ENCODE measurements at regions not wholly inside any gene's neighbourhood (a gene's known extent, or its start where the extent isn't known, plus 50 kb on each side); places are given as distances from the start of the nearest gene placed in this dataset.

- Histone ChIP-seq H3K27ac (ENCODE audit: low read depth, low read length) (no peak overlapping the region), H2AFZ (ENCODE audit: low read length, unreplicated experiment) (no peak overlapping the region), H3K4me1 (ENCODE audit: control insufficient read depth, insufficient read depth, low read length, unreplicated experiment) (no peaks in the 10 kb centered on the region), H3K79me2 (ENCODE audit: control insufficient read depth, insufficient read depth, low read length, unreplicated experiment) (no peaks in the 10 kb centered on the region), H3K4me3 (ENCODE audit: low read depth, low read length) (no peak overlapping the region), H3K36me3 (ENCODE audit: insufficient read depth, low read length) (no peaks in the 10 kb centered on the region), H3K27me3 (ENCODE audit: insufficient read depth, low read length) (no peaks in the 10 kb centered on the region)
Measured at GRCh38 chr14:29098656-29099055, 332.1 kb downstream of the FOXG1 start.

DNA sequence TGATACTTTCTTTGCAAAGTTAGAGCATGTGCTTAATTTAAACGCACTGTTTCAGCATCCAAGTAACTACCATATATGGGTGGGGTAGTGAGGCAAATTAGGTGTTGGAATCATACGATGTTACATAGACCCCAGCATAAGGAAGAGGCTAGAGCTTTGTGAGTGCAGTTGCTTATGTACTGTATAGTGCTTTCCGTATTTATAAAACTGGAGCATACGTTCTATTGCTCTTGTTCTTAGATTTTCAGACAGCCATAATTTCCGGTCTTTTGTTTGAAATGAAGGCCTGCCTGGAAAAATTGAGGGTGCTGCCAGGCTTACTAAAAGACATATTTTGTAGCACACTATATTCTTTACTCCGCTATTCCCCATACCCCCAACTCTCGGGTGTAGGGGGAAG, 335.7 kb downstream of the FOXG1 start:
- Histone ChIP-seq H3K4me3 (ENCODE audit: low read depth, low read length) (no peak overlapping the region), H3K4me1 (ENCODE audit: control insufficient read depth, insufficient read depth, low read length, unreplicated experiment) (no peaks in the 10 kb centered on the region), H3K79me2 (ENCODE audit: control insufficient read depth, insufficient read depth, low read length, unreplicated experiment) (no peaks in the 10 kb centered on the region), H3K27me3 (ENCODE audit: insufficient read depth, low read length) (no peaks in the 10 kb centered on the region), H2AFZ (ENCODE audit: low read length, unreplicated experiment) (no peak overlapping the region), H3K36me3 (ENCODE audit: insufficient read depth, low read length) (no peaks in the 10 kb centered on the region), H3K27ac (ENCODE audit: low read depth, low read length) (no peak overlapping the region)

DNA sequence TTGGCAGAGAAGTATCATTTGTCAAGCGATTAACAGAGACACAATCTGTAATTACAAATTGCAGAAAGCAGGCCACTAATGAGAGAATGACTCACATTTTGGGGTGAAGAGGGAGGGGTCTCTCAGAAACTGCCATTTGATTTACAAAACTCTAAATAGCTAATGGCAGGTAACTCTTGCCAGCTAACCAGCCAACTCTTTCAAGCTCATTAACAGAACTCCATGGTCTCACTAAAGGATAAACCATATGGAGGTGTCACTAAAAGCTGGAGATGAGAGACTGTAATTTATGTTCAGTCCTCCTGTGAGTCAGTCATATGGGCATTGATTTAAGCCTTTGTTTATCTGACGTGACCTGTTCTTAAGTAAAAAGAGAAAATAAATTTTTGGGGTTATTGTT, 336.4 kb downstream of the FOXG1 start:
- Histone ChIP-seq H3K4me3 (ENCODE audit: low read depth, low read length) (no peak overlapping the region), H3K27me3 (ENCODE audit: insufficient read depth, low read length) (no peaks in the 10 kb centered on the region), H3K27ac (ENCODE audit: low read depth, low read length) (no peak overlapping the region), H3K4me1 (ENCODE audit: control insufficient read depth, insufficient read depth, low read length, unreplicated experiment) (no peaks in the 10 kb centered on the region), H3K36me3 (ENCODE audit: insufficient read depth, low read length) (no peaks in the 10 kb centered on the region), H2AFZ (ENCODE audit: low read length, unreplicated experiment) (no peak overlapping the region), H3K79me2 (ENCODE audit: control insufficient read depth, insufficient read depth, low read length, unreplicated experiment) (no peaks in the 10 kb centered on the region)

DNA sequence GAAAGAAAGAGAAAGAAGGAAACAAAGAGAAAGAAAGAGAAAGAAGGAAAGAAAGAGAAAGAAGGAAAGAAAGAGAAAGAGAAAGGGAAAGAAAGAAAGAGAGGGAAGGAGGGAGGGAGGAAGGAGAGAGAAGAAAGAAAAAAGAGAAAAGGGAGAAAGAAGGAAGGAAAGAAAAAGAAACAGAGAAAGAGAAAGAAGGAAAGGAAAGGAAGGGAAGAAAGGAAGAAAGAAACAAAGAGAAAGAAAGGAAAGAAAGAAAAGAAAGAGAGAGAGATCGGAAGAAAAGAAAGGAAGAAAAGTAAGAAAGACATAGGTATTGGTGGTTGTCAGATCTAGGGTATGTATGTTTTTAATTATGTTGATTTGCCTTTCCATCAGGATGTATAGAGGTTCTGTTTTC, 342.3 kb downstream of the FOXG1 start:
- H3K27me3 ChIP-seq (ENCODE audit: insufficient read depth, low read length) = no peaks in the 10 kb centered on the region
- no peaks in the 10 kb centered on the region for H3K36me3 ChIP-seq (ENCODE audit: insufficient read depth, low read length)
- H2AFZ ChIP-seq (ENCODE audit: low read length, unreplicated experiment) = peak overlapping the region; percentile 12
- no peak overlapping the region for H3K27ac ChIP-seq (ENCODE audit: low read depth, low read length)
- no peak overlapping the region for H3K4me3 ChIP-seq (ENCODE audit: low read depth, low read length)
- no peaks in the 10 kb centered on the region for H3K79me2 ChIP-seq (ENCODE audit: control insufficient read depth, insufficient read depth, low read length, unreplicated experiment)
- H3K4me1 ChIP-seq (ENCODE audit: control insufficient read depth, insufficient read depth, low read length, unreplicated experiment) = no peaks in the 10 kb centered on the region

GRCh38 chr14:29109589-29109988, 343.0 kb downstream of the FOXG1 start:
- H3K4me1 ChIP-seq (ENCODE audit: control insufficient read depth, insufficient read depth, low read length, unreplicated experiment) = no peaks in the 10 kb centered on the region
- H3K36me3 ChIP-seq (ENCODE audit: insufficient read depth, low read length) = no peaks in the 10 kb centered on the region
- H3K79me2 ChIP-seq (ENCODE audit: control insufficient read depth, insufficient read depth, low read length, unreplicated experiment) = no peaks in the 10 kb centered on the region
- no peak overlapping the region for H2AFZ ChIP-seq (ENCODE audit: low read length, unreplicated experiment)
- no peaks in the 10 kb centered on the region for H3K27me3 ChIP-seq (ENCODE audit: insufficient read depth, low read length)
- no peak overlapping the region for H3K4me3 ChIP-seq (ENCODE audit: low read depth, low read length)
- no peak overlapping the region for H3K27ac ChIP-seq (ENCODE audit: low read depth, low read length)

DNA sequence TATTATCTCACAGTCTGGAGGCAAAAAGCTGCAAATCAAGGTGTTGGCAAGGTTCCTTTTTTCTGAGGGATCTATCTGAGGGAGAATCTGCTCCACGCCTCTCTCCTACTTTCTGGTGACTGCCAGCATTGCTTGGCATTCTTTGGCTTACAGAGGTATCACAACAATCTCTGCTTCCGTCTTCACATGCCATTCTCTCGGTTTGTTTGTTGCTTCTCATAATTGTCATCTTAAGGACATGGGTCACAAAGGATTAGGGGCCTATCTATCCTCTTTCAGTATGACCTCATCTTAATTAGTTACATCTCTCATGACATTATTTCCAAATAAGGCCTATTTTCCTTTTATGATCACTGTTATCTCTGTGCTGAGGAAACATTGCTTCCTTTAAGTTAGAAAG, 345.0 kb downstream of the FOXG1 start:
- H3K79me2 ChIP-seq (ENCODE audit: control insufficient read depth, insufficient read depth, low read length, unreplicated experiment) = no peaks in the 10 kb centered on the region
- H3K27me3 ChIP-seq (ENCODE audit: insufficient read depth, low read length) = no peaks in the 10 kb centered on the region
- H3K4me3 ChIP-seq (ENCODE audit: low read depth, low read length) = no peak overlapping the region
- no peaks in the 10 kb centered on the region for H3K36me3 ChIP-seq (ENCODE audit: insufficient read depth, low read length)
- no peaks in the 10 kb centered on the region for H3K4me1 ChIP-seq (ENCODE audit: control insufficient read depth, insufficient read depth, low read length, unreplicated experiment)
- no peak overlapping the region for H2AFZ ChIP-seq (ENCODE audit: low read length, unreplicated experiment)
- H3K27ac ChIP-seq (ENCODE audit: low read depth, low read length) = no peak overlapping the region

DNA sequence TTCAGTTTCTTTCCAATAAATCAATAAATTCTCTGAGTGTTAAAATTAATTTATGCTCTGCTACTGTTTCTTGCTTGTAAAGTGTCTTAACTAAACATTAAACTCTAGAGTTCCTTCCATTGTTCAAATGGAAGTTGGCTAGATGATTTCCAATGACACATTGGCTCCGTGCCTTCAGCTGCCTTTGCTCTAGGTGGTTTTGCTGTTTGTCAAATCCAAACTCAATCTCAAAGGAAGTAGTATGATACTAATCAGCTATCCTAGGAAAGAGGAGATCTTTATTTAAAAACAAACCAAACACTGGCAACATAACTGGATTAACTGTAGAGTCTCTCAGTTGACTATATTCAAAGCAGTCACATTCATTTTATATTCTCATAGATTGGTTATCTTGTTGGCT, 356.4 kb downstream of the FOXG1 start:
- H3K4me3 ChIP-seq (ENCODE audit: low read depth, low read length) = no peak overlapping the region
- H3K27ac ChIP-seq (ENCODE audit: low read depth, low read length) = no peak overlapping the region
- H3K36me3 ChIP-seq (ENCODE audit: insufficient read depth, low read length) = no peaks in the 10 kb centered on the region
- H2AFZ ChIP-seq (ENCODE audit: low read length, unreplicated experiment) = no peak overlapping the region
- H3K79me2 ChIP-seq (ENCODE audit: control insufficient read depth, insufficient read depth, low read length, unreplicated experiment) = no peaks in the 10 kb centered on the region
- H3K4me1 ChIP-seq (ENCODE audit: control insufficient read depth, insufficient read depth, low read length, unreplicated experiment) = no peaks in the 10 kb centered on the region
- H3K27me3 ChIP-seq (ENCODE audit: insufficient read depth, low read length) = no peaks in the 10 kb centered on the region

- H3K79me2 ChIP-seq (ENCODE audit: control insufficient read depth, insufficient read depth, low read length, unreplicated experiment) = no peaks in the 10 kb centered on the region
- H3K27ac ChIP-seq (ENCODE audit: low read depth, low read length) = no peak overlapping the region
- H2AFZ ChIP-seq (ENCODE audit: low read length, unreplicated experiment) = no peak overlapping the region
- H3K4me1 ChIP-seq (ENCODE audit: control insufficient read depth, insufficient read depth, low read length, unreplicated experiment) = no peaks in the 10 kb centered on the region
- H3K27me3 ChIP-seq (ENCODE audit: insufficient read depth, low read length) = no peaks in the 10 kb centered on the region
- no peak overlapping the region for H3K4me3 ChIP-seq (ENCODE audit: low read depth, low read length)
- no peaks in the 10 kb centered on the region for H3K36me3 ChIP-seq (ENCODE audit: insufficient read depth, low read length)
Measured at GRCh38 chr14:29126361-29126760, 359.8 kb downstream of the FOXG1 start.

GRCh38 chr14:29126865-29127264, 360.3 kb downstream of the FOXG1 start:
- Histone ChIP-seq H3K27ac (ENCODE audit: low read depth, low read length) (no peak overlapping the region), H3K36me3 (ENCODE audit: insufficient read depth, low read length) (no peaks in the 10 kb centered on the region), H2AFZ (ENCODE audit: low read length, unreplicated experiment) (no peak overlapping the region), H3K27me3 (ENCODE audit: insufficient read depth, low read length) (no peaks in the 10 kb centered on the region), H3K4me3 (ENCODE audit: low read depth, low read length) (no peak overlapping the region), H3K79me2 (ENCODE audit: control insufficient read depth, insufficient read depth, low read length, unreplicated experiment) (no peaks in the 10 kb centered on the region), H3K4me1 (ENCODE audit: control insufficient read depth, insufficient read depth, low read length, unreplicated experiment) (no peaks in the 10 kb centered on the region)

DNA sequence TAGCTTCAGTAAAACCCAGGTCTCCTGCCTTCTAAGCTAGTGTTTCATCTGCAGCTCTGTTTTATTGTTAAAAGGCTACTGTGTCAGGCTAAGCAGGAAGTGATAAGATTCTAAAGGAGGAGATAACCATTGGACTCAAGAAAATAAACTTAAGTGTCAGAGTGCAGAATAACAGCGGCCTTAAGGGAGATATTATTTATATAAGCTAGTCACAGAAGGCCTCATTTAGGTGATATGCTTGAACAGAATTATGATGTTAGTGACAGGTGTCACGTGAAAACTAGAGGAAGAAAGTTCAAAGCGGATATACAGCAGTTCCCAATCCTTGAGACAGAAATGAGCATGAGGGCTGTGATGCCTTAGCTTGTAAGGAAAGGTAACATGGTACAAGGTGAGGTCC, 373.4 kb downstream of the FOXG1 start:
- Histone ChIP-seq H3K27ac (ENCODE audit: low read depth, low read length) (no peak overlapping the region), H3K79me2 (ENCODE audit: control insufficient read depth, insufficient read depth, low read length, unreplicated experiment) (no peaks in the 10 kb centered on the region), H3K4me1 (ENCODE audit: control insufficient read depth, insufficient read depth, low read length, unreplicated experiment) (peaks cover 13% of the 10 kb centered on the region), H3K36me3 (ENCODE audit: insufficient read depth, low read length) (no peaks in the 10 kb centered on the region), H2AFZ (ENCODE audit: low read length, unreplicated experiment) (no peak overlapping the region), H3K4me3 (ENCODE audit: low read depth, low read length) (no peak overlapping the region), H3K27me3 (ENCODE audit: insufficient read depth, low read length) (no peaks in the 10 kb centered on the region)

DNA sequence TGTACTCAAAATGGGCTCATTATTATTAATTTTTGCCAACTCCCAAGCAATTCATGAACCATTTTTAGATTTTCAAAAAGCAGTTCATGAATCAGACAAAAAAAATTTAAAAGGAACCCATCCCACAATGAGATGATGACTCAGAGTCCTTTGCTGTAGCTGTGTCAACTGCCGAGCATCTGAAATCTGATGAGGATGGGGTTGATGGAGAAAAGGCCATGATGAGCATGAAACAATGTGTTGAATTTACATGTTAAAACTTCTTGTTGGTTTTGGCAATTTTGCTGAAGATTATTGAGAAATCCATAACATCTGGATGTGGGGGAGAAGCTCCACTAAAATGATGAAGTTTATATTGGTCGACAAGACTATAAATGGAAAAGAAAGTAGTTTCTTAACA, 378.0 kb downstream of the FOXG1 start:
- Histone ChIP-seq H3K36me3 (ENCODE audit: insufficient read depth, low read length) (no peaks in the 10 kb centered on the region), H3K79me2 (ENCODE audit: control insufficient read depth, insufficient read depth, low read length, unreplicated experiment) (no peaks in the 10 kb centered on the region), H2AFZ (ENCODE audit: low read length, unreplicated experiment) (peak overlapping the region; percentile 20), H3K27ac (ENCODE audit: low read depth, low read length) (peak overlapping the region; percentile 68), H3K27me3 (ENCODE audit: insufficient read depth, low read length) (no peaks in the 10 kb centered on the region), H3K4me3 (ENCODE audit: low read depth, low read length) (peak overlapping the region; percentile 36; the same call in 1 of the 2 replicates), H3K4me1 (ENCODE audit: control insufficient read depth, insufficient read depth, low read length, unreplicated experiment) (peaks cover 18% of the 10 kb centered on the region)

DNA sequence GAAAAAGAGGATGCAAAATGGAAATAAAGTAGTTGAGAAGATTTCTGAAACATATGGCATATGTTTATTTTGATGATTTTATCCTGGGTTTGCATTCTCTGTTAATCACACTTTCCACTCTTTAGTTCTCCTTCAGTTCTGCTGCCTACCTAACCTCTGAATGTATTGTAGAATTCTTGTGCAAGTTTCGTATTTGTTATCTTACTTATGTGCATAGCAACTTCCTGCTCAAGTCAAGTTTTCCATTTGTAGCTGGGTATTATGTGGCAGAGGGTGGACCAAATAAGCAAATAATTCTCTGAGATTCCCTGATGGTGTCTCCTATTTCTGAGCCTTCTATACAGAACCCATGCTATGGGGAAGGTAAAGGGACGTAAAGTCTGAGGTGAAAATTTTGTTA, 381.6 kb downstream of the FOXG1 start:
- Histone ChIP-seq H3K27me3 (ENCODE audit: insufficient read depth, low read length) (no peaks in the 10 kb centered on the region), H3K27ac (ENCODE audit: low read depth, low read length) (no peak overlapping the region), H3K79me2 (ENCODE audit: control insufficient read depth, insufficient read depth, low read length, unreplicated experiment) (no peaks in the 10 kb centered on the region), H3K4me1 (ENCODE audit: control insufficient read depth, insufficient read depth, low read length, unreplicated experiment) (peaks cover 18% of the 10 kb centered on the region), H3K4me3 (ENCODE audit: low read depth, low read length) (no peak overlapping the region), H2AFZ (ENCODE audit: low read length, unreplicated experiment) (no peak overlapping the region), H3K36me3 (ENCODE audit: insufficient read depth, low read length) (no peaks in the 10 kb centered on the region)

Measured in ACC112 (cell line).